ENCODE measurements at regions not wholly inside any gene's neighbourhood (a gene's known extent, or its start where the extent isn't known, plus 50 kb on each side); places are given as distances from the start of the nearest gene placed in this dataset.

DNA sequence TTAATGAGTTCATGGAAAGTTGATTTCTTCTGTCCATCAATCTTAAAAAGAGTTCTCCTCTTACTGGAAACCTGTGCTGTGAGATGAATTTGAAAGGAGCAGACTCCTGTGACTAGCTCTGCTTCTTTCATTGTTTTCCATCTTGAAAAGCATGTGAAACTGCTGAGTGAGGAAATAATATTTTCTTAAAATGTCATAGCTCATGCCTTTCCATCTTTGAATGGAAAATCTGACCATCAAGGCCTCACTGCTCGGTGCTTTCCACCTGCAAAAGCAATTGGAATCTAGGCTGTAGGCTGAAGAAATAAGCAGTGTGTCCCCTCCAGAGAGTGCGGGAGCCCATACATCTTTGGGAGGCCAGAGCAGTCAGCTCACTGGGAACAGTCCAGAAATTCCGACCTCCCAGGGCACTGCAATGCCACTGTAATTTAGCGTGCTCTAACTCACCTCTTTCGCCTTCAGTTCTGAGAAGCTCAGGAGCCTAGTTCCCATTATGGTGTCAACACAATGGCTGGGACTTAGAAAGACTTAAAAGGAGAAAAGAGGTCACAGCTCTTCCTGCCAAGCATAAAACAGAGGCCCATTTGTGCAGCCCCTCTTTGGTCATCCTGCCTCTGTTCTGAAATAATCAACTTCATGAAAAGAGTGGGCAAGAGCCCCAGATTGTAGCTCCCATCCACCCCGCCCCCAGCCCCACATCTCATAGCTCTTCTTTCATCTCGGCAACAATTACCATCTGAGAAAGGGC, 50.4 kb upstream of the F3 start:
- TF ChIP-seq, protein P1, sequence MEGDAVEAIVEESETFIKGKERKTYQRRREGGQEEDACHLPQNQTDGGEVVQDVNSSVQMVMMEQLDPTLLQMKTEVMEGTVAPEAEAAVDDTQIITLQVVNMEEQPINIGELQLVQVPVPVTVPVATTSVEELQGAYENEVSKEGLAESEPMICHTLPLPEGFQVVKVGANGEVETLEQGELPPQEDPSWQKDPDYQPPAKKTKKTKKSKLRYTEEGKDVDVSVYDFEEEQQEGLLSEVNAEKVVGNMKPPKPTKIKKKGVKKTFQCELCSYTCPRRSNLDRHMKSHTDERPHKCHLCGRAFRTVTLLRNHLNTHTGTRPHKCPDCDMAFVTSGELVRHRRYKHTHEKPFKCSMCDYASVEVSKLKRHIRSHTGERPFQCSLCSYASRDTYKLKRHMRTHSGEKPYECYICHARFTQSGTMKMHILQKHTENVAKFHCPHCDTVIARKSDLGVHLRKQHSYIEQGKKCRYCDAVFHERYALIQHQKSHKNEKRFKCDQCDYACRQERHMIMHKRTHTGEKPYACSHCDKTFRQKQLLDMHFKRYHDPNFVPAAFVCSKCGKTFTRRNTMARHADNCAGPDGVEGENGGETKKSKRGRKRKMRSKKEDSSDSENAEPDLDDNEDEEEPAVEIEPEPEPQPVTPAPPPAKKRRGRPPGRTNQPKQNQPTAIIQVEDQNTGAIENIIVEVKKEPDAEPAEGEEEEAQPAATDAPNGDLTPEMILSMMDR (IDR thresholded peaks at IDR 0.05), result no peak
- no peak for TF ChIP-seq EZH2phosphoT487 (IDR thresholded peaks at IDR 0.05)
